Mesothelial cell of epicardium (in vitro differentiated cells): ENCODE measurements at regions not wholly inside any gene's neighbourhood (a gene's known extent, or its start where the extent isn't known, plus 50 kb on each side); places are given as distances from the start of the nearest gene placed in this dataset.

Experiments used
- DNase-seq, 2 experiments: peaks; one replicate each; pipeline ENCODE4 v3.0.0; 2021; ENCODE audit warnings: low spot score in 2 of 2; ENCODE audit not compliant: unreplicated experiment in 2 of 2
- H3K27ac Mint-ChIP-seq: 2 replicates; pipeline ENCODE4 v1.8.0; 2021; ENCODE audit warnings: mixed read lengths
- H3K27me3 Mint-ChIP-seq: 2 replicates; pipeline ENCODE4 v1.8.0; 2021; ENCODE audit warnings: low read depth, mixed read lengths
- H3K36me3 Mint-ChIP-seq: 2 replicates; pipeline ENCODE4 v1.8.0; 2021; ENCODE audit warnings: mixed read lengths
- H3K4me1 Mint-ChIP-seq: 2 replicates; pipeline ENCODE4 v1.8.0; 2021; ENCODE audit warnings: mixed read lengths
- H3K4me3 Mint-ChIP-seq: 2 replicates; pipeline ENCODE4 v1.8.0; 2021; ENCODE audit warnings: mild to moderate bottlenecking, moderate library complexity, mixed read lengths
- H3K9me3 Mint-ChIP-seq: 2 replicates; pipeline ENCODE4 v1.8.0; 2021; ENCODE audit warnings: mixed read lengths
- TF ChIP-seq, protein P1 (sequence below): fragments of 200-600 bp; sonication (generic); IDR thresholded peaks from one replicate; pipeline ENCODE4 v1.5.0; 2021; ENCODE audit warnings: antibody characterized with exemption; ENCODE audit not compliant: unreplicated experiment

DNA sequence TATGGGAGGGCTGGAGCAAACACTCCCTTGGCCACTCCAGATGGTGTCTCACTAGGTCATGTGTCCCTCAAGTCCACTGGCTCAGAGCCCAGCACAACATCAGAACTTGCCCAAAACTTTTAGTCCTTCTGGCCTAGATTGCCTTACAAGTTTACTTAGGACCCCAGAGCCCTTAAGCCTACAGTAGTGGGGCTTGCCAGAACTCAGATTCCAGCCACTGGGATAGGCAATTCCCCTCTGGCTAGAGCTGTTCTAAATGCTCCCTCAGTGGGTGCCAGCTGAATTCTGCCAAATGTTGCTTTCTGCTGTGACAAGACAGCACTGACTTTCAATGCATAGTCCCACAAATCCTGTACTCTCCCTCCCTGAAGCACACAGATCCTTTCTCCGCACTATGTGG, 331.1 kb downstream of the HTR7 start:
- Mint-ChIP-seq H3K27ac (no peak overlapping the region), H3K27me3 (no peaks in the 10 kb centered on the region), H3K9me3 (peaks cover 16% of the 10 kb centered on the region), H3K4me1 (peaks cover 8% of the 10 kb centered on the region), H3K36me3 (no peaks in the 10 kb centered on the region), H3K4me3 (no peak overlapping the region)
- DNase-seq: no peak
- TF ChIP-seq, protein P1, sequence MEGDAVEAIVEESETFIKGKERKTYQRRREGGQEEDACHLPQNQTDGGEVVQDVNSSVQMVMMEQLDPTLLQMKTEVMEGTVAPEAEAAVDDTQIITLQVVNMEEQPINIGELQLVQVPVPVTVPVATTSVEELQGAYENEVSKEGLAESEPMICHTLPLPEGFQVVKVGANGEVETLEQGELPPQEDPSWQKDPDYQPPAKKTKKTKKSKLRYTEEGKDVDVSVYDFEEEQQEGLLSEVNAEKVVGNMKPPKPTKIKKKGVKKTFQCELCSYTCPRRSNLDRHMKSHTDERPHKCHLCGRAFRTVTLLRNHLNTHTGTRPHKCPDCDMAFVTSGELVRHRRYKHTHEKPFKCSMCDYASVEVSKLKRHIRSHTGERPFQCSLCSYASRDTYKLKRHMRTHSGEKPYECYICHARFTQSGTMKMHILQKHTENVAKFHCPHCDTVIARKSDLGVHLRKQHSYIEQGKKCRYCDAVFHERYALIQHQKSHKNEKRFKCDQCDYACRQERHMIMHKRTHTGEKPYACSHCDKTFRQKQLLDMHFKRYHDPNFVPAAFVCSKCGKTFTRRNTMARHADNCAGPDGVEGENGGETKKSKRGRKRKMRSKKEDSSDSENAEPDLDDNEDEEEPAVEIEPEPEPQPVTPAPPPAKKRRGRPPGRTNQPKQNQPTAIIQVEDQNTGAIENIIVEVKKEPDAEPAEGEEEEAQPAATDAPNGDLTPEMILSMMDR: no peak

DNA sequence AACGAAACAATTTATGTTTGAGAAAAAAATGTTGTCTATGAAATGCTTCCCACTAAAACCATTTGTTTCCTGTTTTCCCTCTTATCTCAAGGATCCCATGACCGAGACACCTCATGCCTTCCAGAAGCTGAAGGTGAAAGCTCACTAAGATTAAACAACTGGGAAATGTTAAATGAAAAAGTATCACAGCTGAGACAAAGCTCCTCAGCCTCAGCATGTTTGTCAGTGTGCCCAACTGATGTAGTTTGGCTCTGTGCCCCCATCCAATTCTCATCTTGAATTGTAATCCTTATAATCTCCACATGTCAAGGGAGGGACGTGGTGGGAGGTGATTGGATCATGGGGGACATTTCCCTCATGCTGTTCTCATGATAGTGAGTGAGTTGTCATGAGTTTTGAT, 327.3 kb downstream of the HTR7 start:
- Mint-ChIP-seq H3K27ac (no peak overlapping the region), H3K4me3 (no peak overlapping the region), H3K27me3 (no peaks in the 10 kb centered on the region), H3K36me3 (no peaks in the 10 kb centered on the region), H3K9me3 (no peaks in the 10 kb centered on the region), H3K4me1 (peaks cover 8% of the 10 kb centered on the region)
- no peak for DNase-seq
- TF ChIP-seq, protein P1: no peak

DNA sequence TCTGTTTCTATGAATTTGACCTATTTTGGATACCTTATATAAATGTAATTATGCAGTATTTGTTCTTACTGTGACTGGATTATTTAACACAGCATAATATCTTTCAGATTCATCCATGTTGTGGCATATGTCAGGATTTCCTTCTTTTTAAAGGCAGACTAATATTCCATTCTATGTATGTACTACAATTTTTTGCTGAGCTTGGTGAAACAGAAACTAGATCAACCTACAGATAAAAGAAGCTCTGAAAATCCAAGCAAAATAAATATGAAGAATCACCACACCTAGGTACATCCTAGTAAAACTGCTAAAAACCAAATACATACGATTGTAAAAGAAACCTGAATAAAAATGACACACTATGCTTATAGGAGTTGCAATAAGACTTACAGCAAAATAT, 300.5 kb downstream of the HTR7 start:
- no peak for DNase-seq
- H3K4me3 Mint-ChIP-seq: no peak overlapping the region

DNA sequence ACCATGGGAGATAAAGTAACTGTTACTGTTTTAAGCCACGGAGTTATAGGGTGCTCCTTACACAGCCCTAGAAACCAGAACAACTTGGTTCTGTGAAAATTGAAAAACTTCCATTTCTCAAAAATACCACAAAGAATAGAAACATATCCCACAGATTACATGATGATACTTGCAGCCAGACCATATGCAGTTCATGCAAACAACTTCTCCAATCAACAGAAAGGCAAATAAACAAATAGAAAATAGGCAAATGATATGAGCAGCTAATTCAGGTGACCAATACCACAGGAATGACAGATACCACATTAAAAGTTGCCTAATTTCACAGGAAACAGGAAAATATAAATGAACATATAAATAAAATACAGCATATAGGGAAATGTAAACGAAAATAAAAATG, 297.5 kb downstream of the HTR7 start:
- DNase-seq: no peak
- Mint-ChIP-seq H3K4me1 (peaks cover 1% of the 10 kb centered on the region), H3K9me3 (peaks cover 26% of the 10 kb centered on the region), H3K4me3 (no peak overlapping the region), H3K36me3 (no peaks in the 10 kb centered on the region), H3K27ac (no peak overlapping the region), H3K27me3 (no peaks in the 10 kb centered on the region)
- TF ChIP-seq, protein P1: no peak

More for the DNA sequence above, 300.5 kb downstream of the HTR7 start:
- TF ChIP-seq, protein P1: no peak
- Mint-ChIP-seq H3K4me1 (peaks cover 1% of the 10 kb centered on the region), H3K27me3 (no peaks in the 10 kb centered on the region), H3K27ac (no peak overlapping the region), H3K9me3 (peaks cover 13% of the 10 kb centered on the region), H3K36me3 (no peaks in the 10 kb centered on the region)

DNA sequence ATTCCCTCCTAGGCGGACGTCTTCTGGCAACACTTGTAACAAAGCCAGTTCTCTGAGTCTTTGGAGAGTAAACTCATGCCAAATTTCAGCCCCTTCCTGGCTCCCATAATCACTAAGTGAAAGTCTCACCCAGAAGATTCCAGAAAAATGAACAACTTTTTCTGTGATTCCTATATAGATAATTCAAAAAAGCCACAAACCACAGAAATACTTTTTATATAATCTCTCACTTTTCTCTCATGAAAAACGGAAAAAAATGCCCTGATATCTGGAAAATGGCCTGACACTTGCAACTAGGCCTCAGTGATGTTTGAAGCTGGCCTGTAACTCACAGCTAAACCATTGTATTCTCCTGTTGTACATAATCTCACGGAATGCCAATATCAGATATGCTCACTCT, 296.2 kb downstream of the HTR7 start:
- no peak for DNase-seq
- H3K4me3 Mint-ChIP-seq: no peak overlapping the region
- H3K4me1 Mint-ChIP-seq: no peaks in the 10 kb centered on the region
- TF ChIP-seq, protein P1: no peak
- peaks cover 31% of the 10 kb centered on the region for H3K9me3 Mint-ChIP-seq
- no peaks in the 10 kb centered on the region for H3K27me3 Mint-ChIP-seq
- no peak overlapping the region for H3K27ac Mint-ChIP-seq
- H3K36me3 Mint-ChIP-seq: no peaks in the 10 kb centered on the region

DNA sequence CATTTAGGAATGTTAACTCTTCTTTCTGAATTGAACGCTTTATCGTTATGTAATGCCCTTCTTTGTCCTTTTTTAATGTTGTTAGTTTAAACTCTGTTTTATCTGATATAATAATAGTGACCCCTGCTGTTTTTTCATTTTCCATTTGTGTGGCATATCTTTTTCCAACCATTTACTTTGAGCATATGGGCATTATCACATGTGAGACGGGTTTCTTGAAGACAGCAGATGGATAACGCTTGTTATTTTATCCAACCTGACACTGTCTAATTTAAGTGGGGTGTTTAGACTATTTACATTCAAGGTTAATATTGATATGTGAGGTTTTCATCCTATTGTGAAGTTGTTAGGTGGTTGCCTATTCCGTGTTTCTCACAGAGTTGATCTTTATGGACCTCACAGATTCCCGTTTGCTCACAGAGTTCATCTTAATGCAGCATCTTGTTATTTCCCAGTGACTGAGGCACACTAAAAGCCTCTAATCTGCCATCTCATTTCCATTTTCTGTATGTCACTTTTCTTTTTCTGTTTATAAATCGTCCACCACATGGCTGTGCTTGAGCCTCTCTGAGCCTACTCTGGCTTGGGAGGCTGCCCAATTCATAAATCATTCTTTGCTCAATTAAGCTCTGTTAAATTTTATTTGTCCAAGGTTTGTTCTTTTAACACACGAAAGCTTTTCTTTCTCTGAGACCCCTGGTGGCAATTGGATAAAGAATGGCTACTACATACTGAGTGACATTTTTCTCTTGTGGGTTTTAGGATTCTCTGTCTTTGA, 286.2 kb downstream of the HTR7 start:
- no peak overlapping the region for H3K27ac Mint-ChIP-seq
- peaks cover 7% of the 10 kb centered on the region for H3K4me1 Mint-ChIP-seq
- no peaks in the 10 kb centered on the region for H3K36me3 Mint-ChIP-seq
- H3K9me3 Mint-ChIP-seq: peaks cover 21% of the 10 kb centered on the region
- TF ChIP-seq, protein P1: no peak
- H3K27me3 Mint-ChIP-seq: no peaks in the 10 kb centered on the region
- DNase-seq: no peak
- H3K4me3 Mint-ChIP-seq: no peak overlapping the region
